Endothelial cell of umbilical vein (primary cell): ENCODE measurements at regions not wholly inside any gene's neighbourhood (a gene's known extent, or its start where the extent isn't known, plus 50 kb on each side); places are given as distances from the start of the nearest gene placed in this dataset.

ENCODE experiments used
- BruUV-seq: library from RNA; stranded (reverse); fragments of 400-500 nt; replicated peaks from 2 replicates; lab custom pipeline; 2021; lab: Mats Ljungman, UMichigan
- CTCF ChIA-PET: fragments of 300-600, 350-600 bp; sonication (Branson Sonifier 250); formaldehyde crosslinking; loops from one replicate; lab custom pipeline; 2021; ENCODE audit warnings: antibody characterized with exemption, inconsistent platforms; lab: Charles Lee
- POLR2A ChIA-PET: fragments of 300-600, 350-600 bp; sonication (Branson Sonifier 250); formaldehyde crosslinking; loops from one replicate; lab custom pipeline; 2021; ENCODE audit warnings: antibody characterized with exemption, inconsistent platforms; lab: Charles Lee
- DNase-seq: peaks from one replicate; pipeline ENCODE4 v3.0.0-alpha.2; 2011; ENCODE audit warnings: low read depth, low spot score
- FAIRE-seq: peaks from 2 replicates; lab custom pipeline; 2011; peaks lifted over from hg19 to GRCh38; lab: Jason Lieb, UNC
- H2AFZ ChIP-seq: 2 replicates; pipeline ENCODE4 v1.6.0; 2012; ENCODE audit warnings: low read depth, low read length, control low read depth, inconsistent platforms
- H3K27ac ChIP-seq: 2 replicates; pipeline ENCODE4 v1.5.1; 2011; ENCODE audit warnings: low read depth, mild to moderate bottlenecking, control low read depth, low read length, moderate library complexity; ENCODE audit not compliant: insufficient read depth
- H3K27me3 ChIP-seq, 2 experiments: 2 replicates each; pipeline versions ENCODE4 v1.6.0 to v1.6.1; 2011; ENCODE audit warnings: low read length in 2 of 2, mixed read lengths in 1 of 2; ENCODE audit not compliant: control insufficient read depth in 2 of 2, insufficient read depth in 2 of 2
- H3K36me3 ChIP-seq, 2 experiments: 2 replicates in 1 of 2; 3 replicates in 1 of 2; pipeline ENCODE4 v1.5.1; 2011; ENCODE audit warnings: low read length in 2 of 2, mild to moderate bottlenecking in 1 of 2, moderate library complexity in 1 of 2; ENCODE audit not compliant: control insufficient read depth in 2 of 2, insufficient read depth in 2 of 2; ENCODE audit errors: extremely low read depth in 1 of 2
- H3K4me1 ChIP-seq: 3 replicates; pipeline ENCODE4 v1.5.1; 2011; ENCODE audit warnings: mild to moderate bottlenecking, low read length; ENCODE audit not compliant: control insufficient read depth, insufficient read depth; ENCODE audit errors: extremely low read depth
- H3K4me2 ChIP-seq: 2 replicates; pipeline ENCODE4 v1.6.1; 2011; ENCODE audit warnings: low read length, control low read depth, mixed read lengths; ENCODE audit not compliant: insufficient read depth
- H3K4me3 ChIP-seq, 3 experiments: fragments of 200-600 bp in 1 of 3; sonication (generic), shearing (Covaris generic) in 1 of 3; replicated peaks in 1 of 3; 2 replicates each; pipeline ENCODE4 v1.5.1; 2011 to 2016; ENCODE audit warnings: control low read depth in 3 of 3, low read length in 3 of 3, mild to moderate bottlenecking in 2 of 3, inconsistent platforms in 1 of 3, low read depth in 1 of 3, moderate library complexity in 1 of 3; ENCODE audit not compliant: insufficient read depth in 1 of 3
- H3K79me2 ChIP-seq: 2 replicates; pipeline ENCODE4 v1.6.0; 2012; ENCODE audit warnings: low read length, inconsistent platforms; ENCODE audit not compliant: control insufficient read depth, insufficient read depth
- H3K9ac ChIP-seq: replicated peaks from 2 replicates; pipeline ENCODE3; 2011; ENCODE audit warnings: low read length, control low read depth; ENCODE audit not compliant: insufficient read depth; ENCODE audit errors: extremely low read depth
- H3K9me1 ChIP-seq: replicated peaks from 3 replicates; pipeline ENCODE4 v1.6.0; 2011; ENCODE audit warnings: mild to moderate bottlenecking, low read length; ENCODE audit not compliant: control insufficient read depth, insufficient read depth; ENCODE audit errors: extremely low read depth
- H3K9me3 ChIP-seq: replicated peaks from 2 replicates; pipeline ENCODE4 v1.5.1; 2012; ENCODE audit warnings: low read length, inconsistent platforms; ENCODE audit not compliant: control insufficient read depth, insufficient read depth
- H4K20me1 ChIP-seq: replicated peaks from 2 replicates; pipeline ENCODE3; 2011; ENCODE audit warnings: mild to moderate bottlenecking, low read length; ENCODE audit not compliant: control insufficient read depth, insufficient read depth; ENCODE audit errors: extremely low read depth
- EZH2 ChIP-seq: IDR thresholded peaks from 2 replicates; pipeline ENCODE4 v1.6.1; 2012; ENCODE audit warnings: borderline replicate concordance, low read depth, mild to moderate bottlenecking, moderate library complexity, low read length, inconsistent platforms; ENCODE audit not compliant: severe bottlenecking
- FOS ChIP-seq: IDR thresholded peaks from 2 replicates; pipeline ENCODE4 v1.6.1; 2011; ENCODE audit warnings: mild to moderate bottlenecking, low read length, moderate library complexity, borderline replicate concordance; ENCODE audit not compliant: insufficient read depth
- GATA2 ChIP-seq: IDR thresholded peaks from 2 replicates; pipeline ENCODE4 v1.7.0; 2011; ENCODE audit warnings: low read depth, mild to moderate bottlenecking, moderate library complexity, mixed read lengths, low read length; ENCODE audit not compliant: insufficient read length, insufficient read depth
- JUN ChIP-seq: IDR thresholded peaks from 2 replicates; pipeline ENCODE4 v1.6.1; 2011; ENCODE audit warnings: borderline replicate concordance, low read depth; ENCODE audit not compliant: insufficient read length, insufficient read depth
- MYC ChIP-seq: IDR thresholded peaks from one replicate; pipeline ENCODE4 v1.6.1; 2011; ENCODE audit warnings: mild to moderate bottlenecking, low read depth, low read length
- POLR2A ChIP-seq: IDR thresholded peaks from 2 replicates; pipeline ENCODE4 v1.6.1; 2012; ENCODE audit warnings: low read depth, mild to moderate bottlenecking, control low read depth, low read length
- POLR2AphosphoS5 ChIP-seq: IDR thresholded peaks from 2 replicates; pipeline ENCODE4 v1.6.1; 2012; ENCODE audit warnings: low read depth, mild to moderate bottlenecking, control low read depth, low read length, moderate library complexity; ENCODE audit not compliant: insufficient read depth
- dilution Hi-C: fragments of 300-500 bp; cut with MboI; formaldehyde crosslinking; loops from one replicate; pipeline ENCODE4 v1.15.0; 2019; ENCODE audit warnings: low sequenced_read_pairs; ENCODE audit not compliant: extremely low pct_ligation_motif_present
- intact Hi-C: fragments of 100-400 bp; cut with micrococcal nuclease; formaldehyde crosslinking; loops from one replicate; pipeline ENCODE4 v1.10.0; 2022
- TF ChIP-seq, protein P1 (sequence below): IDR thresholded peaks from 2 replicates; pipeline ENCODE4 v1.6.1; 2011; ENCODE audit not compliant: insufficient read depth, insufficient read length
- TF ChIP-seq, protein P2 (sequence below), 2 donors: IDR thresholded peaks; 1 replicate in 1 of 2; 2 replicates in 1 of 2; pipeline ENCODE4 v1.5.1; 2011; ENCODE audit warnings: low read length in 2 of 2, mild to moderate bottlenecking in 2 of 2, moderate library complexity in 2 of 2, control low read depth in 1 of 2, inconsistent platforms in 1 of 2, low read depth in 1 of 2; ENCODE audit not compliant: insufficient read depth in 1 of 2; ENCODE audit errors: extremely low read depth in 1 of 2

DNA sequence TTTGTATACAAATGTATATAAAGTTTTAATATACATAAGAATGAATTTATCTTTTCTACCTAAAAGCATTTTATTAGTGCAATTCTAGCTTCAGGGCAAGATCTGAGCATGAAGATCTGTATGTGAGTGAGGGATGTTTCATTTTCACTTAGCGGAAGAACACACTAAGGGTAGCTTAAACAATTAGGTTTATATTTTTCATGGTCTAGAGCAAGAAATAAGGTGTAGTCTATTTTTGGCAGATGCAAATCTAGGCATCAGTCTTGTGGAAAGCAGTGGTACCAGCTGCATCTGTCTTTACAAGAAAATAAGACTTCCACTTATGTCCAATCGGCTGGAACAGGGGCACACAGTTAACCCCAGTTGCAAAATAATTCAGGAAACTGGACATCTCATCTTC is 433.3 kb downstream of the ADAM29 start:
- CTCF ChIA-PET, result no interaction called here
- dilution Hi-C loops, result no loop called here
- H3K27ac ChIP-seq, result no peak overlapping the region
- no peaks in the 10 kb centered on the region for H3K4me1 ChIP-seq
- no peaks in the 10 kb centered on the region for H3K27me3 ChIP-seq
- H3K36me3 ChIP-seq, result no peaks in the 10 kb centered on the region
- no peaks in the 10 kb centered on the region for H3K9me1 ChIP-seq
- TF ChIP-seq POLR2AphosphoS5, result no peak
- no peak for TF ChIP-seq POLR2A
- TF ChIP-seq EZH2, result no peak
- no peak for TF ChIP-seq JUN
- TF ChIP-seq, protein P1, sequence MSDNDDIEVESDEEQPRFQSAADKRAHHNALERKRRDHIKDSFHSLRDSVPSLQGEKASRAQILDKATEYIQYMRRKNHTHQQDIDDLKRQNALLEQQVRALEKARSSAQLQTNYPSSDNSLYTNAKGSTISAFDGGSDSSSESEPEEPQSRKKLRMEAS, result no peak
- TF ChIP-seq, protein P2, sequence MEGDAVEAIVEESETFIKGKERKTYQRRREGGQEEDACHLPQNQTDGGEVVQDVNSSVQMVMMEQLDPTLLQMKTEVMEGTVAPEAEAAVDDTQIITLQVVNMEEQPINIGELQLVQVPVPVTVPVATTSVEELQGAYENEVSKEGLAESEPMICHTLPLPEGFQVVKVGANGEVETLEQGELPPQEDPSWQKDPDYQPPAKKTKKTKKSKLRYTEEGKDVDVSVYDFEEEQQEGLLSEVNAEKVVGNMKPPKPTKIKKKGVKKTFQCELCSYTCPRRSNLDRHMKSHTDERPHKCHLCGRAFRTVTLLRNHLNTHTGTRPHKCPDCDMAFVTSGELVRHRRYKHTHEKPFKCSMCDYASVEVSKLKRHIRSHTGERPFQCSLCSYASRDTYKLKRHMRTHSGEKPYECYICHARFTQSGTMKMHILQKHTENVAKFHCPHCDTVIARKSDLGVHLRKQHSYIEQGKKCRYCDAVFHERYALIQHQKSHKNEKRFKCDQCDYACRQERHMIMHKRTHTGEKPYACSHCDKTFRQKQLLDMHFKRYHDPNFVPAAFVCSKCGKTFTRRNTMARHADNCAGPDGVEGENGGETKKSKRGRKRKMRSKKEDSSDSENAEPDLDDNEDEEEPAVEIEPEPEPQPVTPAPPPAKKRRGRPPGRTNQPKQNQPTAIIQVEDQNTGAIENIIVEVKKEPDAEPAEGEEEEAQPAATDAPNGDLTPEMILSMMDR (IDR thresholded peaks at IDR 0.05; ENCODE audit: extremely low read depth in 1 of 2, insufficient read depth in 1 of 2, low read depth in 1 of 2, low read length in 2 of 2), result no peak
- no peak for TF ChIP-seq MYC
- no peak for TF ChIP-seq FOS
- TF ChIP-seq GATA2, result no peak
- intact Hi-C loops, result no loop called here
- DNase-seq (no peak), FAIRE-seq (no peak)
- peaks cover 4% of the 10 kb centered on the region for H3K9me3 ChIP-seq
- H2AFZ ChIP-seq, result no peak overlapping the region
- no peaks in the 10 kb centered on the region for H4K20me1 ChIP-seq
- H3K4me3 ChIP-seq, result no peak overlapping the region
- BruUV-seq, result no TSS peak
- H3K4me2 ChIP-seq, result no peak overlapping the region
- H3K9ac ChIP-seq, result no peak overlapping the region
- POLR2A ChIA-PET, result no interaction called here
- H3K79me2 ChIP-seq, result no peaks in the 10 kb centered on the region
